Upper lobe of right lung (tissue), 1 donor: ENCODE measurements at regions not wholly inside any gene's neighbourhood (a gene's known extent, or its start where the extent isn't known, plus 50 kb on each side); places are given as distances from the start of the nearest gene placed in this dataset.

Experiments
- ATAC-seq: fragments of 200-7000 bp; cut with Tn5 transposase; one replicate; pipeline ENCODE4 v1.9.1; 2020; ENCODE audit warnings: mild to moderate bottlenecking, moderate library complexity
- DNase-seq: peaks from one replicate; pipeline ENCODE4 v3.0.0-alpha.2; 2020
- H3K27ac ChIP-seq: fragments of 200-600 bp; one replicate; pipeline ENCODE4 v1.8.0; 2022
- H3K27me3 ChIP-seq: fragments of 200-600 bp; one replicate; pipeline ENCODE4 v1.8.0; 2022; ENCODE audit warnings: mild to moderate bottlenecking
- H3K36me3 ChIP-seq: fragments of 200-600 bp; one replicate; pipeline ENCODE4 v1.8.0; 2022
- H3K4me1 ChIP-seq: fragments of 200-600 bp; one replicate; pipeline ENCODE4 v1.8.0; 2022
- H3K4me3 ChIP-seq: fragments of 200-600 bp; one replicate; pipeline ENCODE4 v1.8.0; 2022; ENCODE audit warnings: mild to moderate bottlenecking
- H3K9me3 ChIP-seq: fragments of 200-600 bp; one replicate; pipeline ENCODE4 v1.8.0; 2022
- intact Hi-C: fragments of 100-400 bp; cut with DNase I; formaldehyde crosslinking; loops from one replicate; pipeline ENCODE4 v1.11.0; 2022
- TF ChIP-seq, protein P1 (sequence below): fragments of 200-600 bp; IDR thresholded peaks from one replicate; pipeline ENCODE4 v1.8.0; 2022; ENCODE audit warnings: antibody characterized with exemption
- donor health status: DM: no; HTN: yes; CAD: no; lungs with severe emphysema.

DNA sequence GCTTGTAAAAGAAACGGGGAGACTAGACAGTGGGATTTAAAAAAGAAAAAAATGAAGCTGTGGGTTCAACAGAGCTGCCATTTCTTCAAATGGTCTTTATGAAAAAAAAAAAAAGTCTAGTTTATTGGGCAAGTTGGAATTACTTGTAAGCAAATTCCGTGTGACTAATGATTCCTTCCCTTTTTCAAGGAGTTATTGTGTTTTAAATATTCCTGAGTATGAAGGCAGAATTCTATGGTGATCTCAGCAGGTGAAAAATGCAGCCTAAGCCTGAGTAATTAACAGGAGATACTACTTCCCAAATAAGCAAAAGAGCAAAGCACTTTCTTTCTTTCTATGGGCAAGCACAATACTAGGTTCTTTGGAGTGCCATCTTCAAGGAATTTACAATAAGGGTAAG, 481.9 kb downstream of the ZNF608 start:
- TF ChIP-seq, protein P1, sequence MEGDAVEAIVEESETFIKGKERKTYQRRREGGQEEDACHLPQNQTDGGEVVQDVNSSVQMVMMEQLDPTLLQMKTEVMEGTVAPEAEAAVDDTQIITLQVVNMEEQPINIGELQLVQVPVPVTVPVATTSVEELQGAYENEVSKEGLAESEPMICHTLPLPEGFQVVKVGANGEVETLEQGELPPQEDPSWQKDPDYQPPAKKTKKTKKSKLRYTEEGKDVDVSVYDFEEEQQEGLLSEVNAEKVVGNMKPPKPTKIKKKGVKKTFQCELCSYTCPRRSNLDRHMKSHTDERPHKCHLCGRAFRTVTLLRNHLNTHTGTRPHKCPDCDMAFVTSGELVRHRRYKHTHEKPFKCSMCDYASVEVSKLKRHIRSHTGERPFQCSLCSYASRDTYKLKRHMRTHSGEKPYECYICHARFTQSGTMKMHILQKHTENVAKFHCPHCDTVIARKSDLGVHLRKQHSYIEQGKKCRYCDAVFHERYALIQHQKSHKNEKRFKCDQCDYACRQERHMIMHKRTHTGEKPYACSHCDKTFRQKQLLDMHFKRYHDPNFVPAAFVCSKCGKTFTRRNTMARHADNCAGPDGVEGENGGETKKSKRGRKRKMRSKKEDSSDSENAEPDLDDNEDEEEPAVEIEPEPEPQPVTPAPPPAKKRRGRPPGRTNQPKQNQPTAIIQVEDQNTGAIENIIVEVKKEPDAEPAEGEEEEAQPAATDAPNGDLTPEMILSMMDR: no peak
- peaks cover 17% of the 10 kb centered on the region for H3K4me1 ChIP-seq
- intact Hi-C loops: no loop called here
- no peaks in the 10 kb centered on the region for H3K27me3 ChIP-seq
- H3K9me3 ChIP-seq: no peaks in the 10 kb centered on the region
- no peak overlapping the region for H3K4me3 ChIP-seq
- no peak for DNase-seq
- H3K36me3 ChIP-seq: no peaks in the 10 kb centered on the region
- no peak overlapping the region for H3K27ac ChIP-seq
- ATAC-seq: no peak

DNA sequence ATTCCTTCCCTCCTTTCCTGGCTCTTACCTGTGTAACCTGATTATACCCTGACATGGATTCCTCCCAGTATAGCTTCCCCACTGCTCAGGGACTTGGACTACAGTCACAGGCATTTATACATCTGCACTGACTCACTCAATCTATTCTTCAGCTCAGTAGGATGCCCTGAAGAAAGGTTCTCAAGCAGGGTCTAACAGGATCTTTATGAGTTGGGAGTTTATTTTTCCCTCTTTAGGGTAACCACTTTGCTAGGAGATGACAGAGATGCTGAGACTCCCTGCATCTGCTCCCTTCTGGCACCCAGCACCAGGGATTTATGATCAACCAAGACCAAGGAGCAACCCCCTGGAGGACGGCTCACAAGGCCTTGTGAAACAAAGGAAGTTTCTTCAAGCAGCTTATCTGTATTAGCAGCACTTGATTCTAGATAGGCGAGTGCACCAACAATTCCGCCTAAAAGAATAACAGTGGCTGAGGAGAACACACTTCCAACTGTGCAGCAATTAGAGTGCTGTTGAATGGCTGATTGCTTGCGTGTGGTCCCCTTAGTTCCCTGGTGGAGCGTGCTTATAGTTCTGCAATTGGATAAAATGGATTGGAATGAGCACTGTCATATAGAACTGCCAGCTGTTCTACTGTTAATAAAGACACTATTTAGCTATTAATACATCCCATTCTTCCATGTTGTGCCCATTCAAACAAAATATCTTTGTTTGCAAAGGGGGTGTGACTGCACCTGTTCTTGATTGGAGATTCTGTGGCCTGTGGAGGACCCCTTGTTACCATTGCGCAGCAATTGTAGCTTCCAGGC, 482.6 kb downstream of the ZNF608 start:
- H3K27ac ChIP-seq: no peak overlapping the region
- peak; percentile 73 for ATAC-seq
- intact Hi-C loops: no loop called here

GRCh38 chr5:124262991-124263571, 483.4 kb downstream of the ZNF608 start:
- Histone ChIP-seq H3K9me3 (no peaks in the 10 kb centered on the region), H3K4me3 (no peak overlapping the region), H3K36me3 (no peaks in the 10 kb centered on the region), H3K27ac (no peak overlapping the region), H3K27me3 (no peaks in the 10 kb centered on the region), H3K4me1 (peaks cover 17% of the 10 kb centered on the region)
- no peak for ATAC-seq
- intact Hi-C loops: no loop called here
- no peak for DNase-seq
- TF ChIP-seq, protein P1: no peak

More for the DNA sequence above, 482.6 kb downstream of the ZNF608 start:
- H3K27me3 ChIP-seq: no peaks in the 10 kb centered on the region
- H3K36me3 ChIP-seq: no peaks in the 10 kb centered on the region
- H3K4me3 ChIP-seq: no peak overlapping the region
- TF ChIP-seq, protein P1: no peak
- H3K9me3 ChIP-seq: no peaks in the 10 kb centered on the region
- no peak for DNase-seq
- H3K4me1 ChIP-seq: peaks cover 17% of the 10 kb centered on the region

DNA sequence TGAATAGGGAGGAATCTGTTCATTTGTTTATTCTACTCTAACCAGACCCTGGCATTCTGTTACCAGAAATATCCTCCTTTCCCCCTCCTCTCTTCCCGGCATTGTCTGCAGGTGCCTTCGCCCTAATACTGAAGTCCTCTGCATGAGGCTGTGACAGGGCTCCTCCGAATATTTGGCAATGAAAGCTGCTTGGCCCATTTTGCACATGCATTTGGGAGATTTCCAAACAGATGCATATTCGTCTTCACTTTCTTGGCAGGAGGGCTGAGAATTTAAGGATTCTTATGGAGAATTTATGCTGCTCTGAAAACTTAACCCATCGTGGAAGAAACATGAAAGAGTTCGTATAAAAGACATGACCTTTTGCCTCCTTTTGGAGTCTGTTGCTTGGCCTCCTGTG, 484.0 kb downstream of the ZNF608 start:
- Histone ChIP-seq H3K4me1 (peaks cover 17% of the 10 kb centered on the region), H3K27ac (no peak overlapping the region), H3K9me3 (no peaks in the 10 kb centered on the region), H3K4me3 (no peak overlapping the region), H3K27me3 (no peaks in the 10 kb centered on the region), H3K36me3 (no peaks in the 10 kb centered on the region)
- TF ChIP-seq, protein P1: no peak
- no peak for DNase-seq
- intact Hi-C loops: no loop called here
- no peak for ATAC-seq

DNA sequence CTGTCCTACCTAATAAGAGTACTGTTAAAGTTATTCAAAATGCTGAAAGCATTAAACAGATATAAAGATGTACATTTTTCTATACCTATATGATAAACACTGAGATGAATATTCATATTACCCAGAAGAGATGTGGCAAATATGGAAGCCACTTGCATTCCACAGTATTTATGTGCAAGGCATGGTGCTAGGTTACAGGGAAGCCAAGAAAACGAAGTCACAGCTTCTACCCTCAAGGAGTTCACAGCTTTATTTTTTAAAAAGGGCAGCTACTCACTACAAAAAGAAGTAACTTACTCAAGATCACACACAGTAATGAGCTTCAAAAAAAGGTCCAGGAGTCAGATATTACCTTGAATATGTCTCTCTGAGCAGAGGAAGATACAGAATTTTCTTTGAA, 484.6 kb downstream of the ZNF608 start:
- Histone ChIP-seq H3K27ac (no peak overlapping the region), H3K27me3 (no peaks in the 10 kb centered on the region), H3K4me3 (no peak overlapping the region), H3K9me3 (no peaks in the 10 kb centered on the region), H3K4me1 (peaks cover 17% of the 10 kb centered on the region), H3K36me3 (no peaks in the 10 kb centered on the region)
- intact Hi-C loops: no loop called here
- DNase-seq (no peak), ATAC-seq (no peak)
- TF ChIP-seq, protein P1: no peak
